ENCODE measurements at regions not wholly inside any gene's neighbourhood (a gene's known extent, or its start where the extent isn't known, plus 50 kb on each side); places are given as distances from the start of the nearest gene placed in this dataset.

DNA sequence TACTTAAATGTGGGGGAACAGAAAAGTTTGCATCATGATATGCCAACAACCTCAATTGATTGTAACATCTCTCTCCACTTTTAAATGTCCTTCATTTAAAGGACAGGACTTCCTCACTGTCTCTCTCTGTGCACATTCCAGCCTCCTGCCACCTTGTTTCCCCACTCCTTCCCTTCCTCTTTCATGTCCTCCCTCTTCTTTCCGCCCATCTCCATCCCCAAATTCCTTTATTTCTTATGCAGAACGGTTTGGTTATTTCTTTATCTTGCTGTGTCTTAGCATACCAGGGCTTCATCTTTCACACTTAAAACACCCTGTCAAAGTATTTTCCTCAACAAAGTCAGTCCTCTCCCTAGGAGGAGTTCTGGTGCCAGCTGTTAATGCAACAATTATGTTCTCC, 293.8 kb downstream of the NXPE2 start:
- H3K27me3 ChIP-seq (replicated peaks in 1 of 2; ENCODE audit: control insufficient read depth in 2 of 2, insufficient read depth in 2 of 2, low read length in 1 of 2), result no peaks in the 10 kb centered on the region
- SMC1A ChIA-PET (ENCODE audit: uncharacterized antibody, unreplicated experiment), result no interaction called here
- in situ Hi-C loops (cut with MboI) (no loop called here), intact Hi-C loops (cut with micrococcal nuclease; ENCODE audit: unreplicated experiment) (no loop called here)
- H3K36me3 ChIP-seq (ENCODE audit: control insufficient read depth in 2 of 2, insufficient read depth in 2 of 2, low read length in 1 of 2), result no peaks in the 10 kb centered on the region
- H3K4me1 ChIP-seq (ENCODE audit: control insufficient read depth, insufficient read depth, low read length), result no peaks in the 10 kb centered on the region
- ATAC-seq (no peak), FAIRE-seq (no peak), DNase-seq (ENCODE audit: low read depth, low spot score) (no peak)
- no peak overlapping the region for H3K4me2 ChIP-seq (ENCODE audit: control insufficient read depth, insufficient read depth)
- no peak for TF ChIP-seq KDM1A (IDR thresholded peaks at IDR 0.05; ENCODE audit: borderline replicate concordance)
- TF ChIP-seq SUPT20H (IDR thresholded peaks at IDR 0.05; ENCODE audit: borderline replicate concordance, control insufficient read depth, low read depth, low read length), result no peak
- no peak for TF ChIP-seq NBN (IDR thresholded peaks at IDR 0.05)
- TF ChIP-seq BHLHE40 (IDR thresholded peaks at IDR 0.05; ENCODE audit: borderline replicate concordance in 1 of 2, low read depth in 2 of 2, low read length in 1 of 2), result no peak
- TF ChIP-seq, protein P1, sequence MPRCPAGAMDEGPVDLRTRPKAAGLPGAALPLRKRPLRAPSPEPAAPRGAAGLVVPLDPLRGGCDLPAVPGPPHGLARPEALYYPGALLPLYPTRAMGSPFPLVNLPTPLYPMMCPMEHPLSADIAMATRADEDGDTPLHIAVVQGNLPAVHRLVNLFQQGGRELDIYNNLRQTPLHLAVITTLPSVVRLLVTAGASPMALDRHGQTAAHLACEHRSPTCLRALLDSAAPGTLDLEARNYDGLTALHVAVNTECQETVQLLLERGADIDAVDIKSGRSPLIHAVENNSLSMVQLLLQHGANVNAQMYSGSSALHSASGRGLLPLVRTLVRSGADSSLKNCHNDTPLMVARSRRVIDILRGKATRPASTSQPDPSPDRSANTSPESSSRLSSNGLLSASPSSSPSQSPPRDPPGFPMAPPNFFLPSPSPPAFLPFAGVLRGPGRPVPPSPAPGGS (IDR thresholded peaks at IDR 0.05; ENCODE audit: borderline replicate concordance, insufficient read depth, low read depth, low read length, poor library complexity, severe bottlenecking), result no peak
- TF ChIP-seq STAT1 (conservative IDR thresholded peaks at IDR 0.05), result no peak
- no peak for TF ChIP-seq CTCF (IDR thresholded peaks at IDR 0.05 in 2 of 3, conservative IDR thresholded peaks at IDR 0.05 in 1 of 3; ENCODE audit: control insufficient read depth in 2 of 3, extremely low read depth in 1 of 3, insufficient read depth in 1 of 3, low read depth in 3 of 3, low read length in 3 of 3)
- TF ChIP-seq YBX1 (IDR thresholded peaks at IDR 0.05), result no peak
- 0% methylated on average over 2 of the region's 2 CpGs for WGBS (ENCODE audit: insufficient coverage, insufficient replicate concordance, low lambda C conversion rate, missing lambda C conversion rate)
- POLR2A ChIA-PET, result no interaction called here
- no peak overlapping the region for H2AFZ ChIP-seq (ENCODE audit: control insufficient read depth, low read depth, low read length)
- H3K79me2 ChIP-seq (ENCODE audit: control insufficient read depth, insufficient read depth, low read length), result no peaks in the 10 kb centered on the region
- BruUV-seq (replicated peaks), result no TSS peak
- CTCF ChIA-PET, result no interaction called here
- RAD21 ChIA-PET (ENCODE audit: unreplicated experiment), result no interaction called here
- H3K9ac ChIP-seq (ENCODE audit: control insufficient read depth, insufficient read depth, low read length), result no peak overlapping the region
- no peaks in the 10 kb centered on the region for H4K20me1 ChIP-seq (ENCODE audit: control insufficient read depth, insufficient read depth)
- no peaks in the 10 kb centered on the region for H3K9me3 ChIP-seq (replicated peaks; ENCODE audit: control insufficient read depth, insufficient read depth, low read length)
- H3K4me3 ChIP-seq, result no peak overlapping the region
- no peak overlapping the region for H3K27ac ChIP-seq (ENCODE audit: control insufficient read depth, insufficient read depth)

All from GM12878 (cell line).